ENCODE measurements at regions not wholly inside any gene's neighbourhood (a gene's known extent, or its start where the extent isn't known, plus 50 kb on each side); places are given as distances from the start of the nearest gene placed in this dataset.

- Histone ChIP-seq H4K20me1 (ENCODE audit: insufficient read depth, low read length) (no peaks in the 10 kb centered on the region), H3K4me3 (ENCODE audit: insufficient read depth, low read length) (no peak overlapping the region), H3K9me3 (ENCODE audit: low read depth, low read length) (no peaks in the 10 kb centered on the region), H2AFZ (ENCODE audit: low read length) (no peak overlapping the region), H3K4me2 (ENCODE audit: insufficient read depth, low read length) (no peak overlapping the region), H3K79me2 (ENCODE audit: insufficient read depth, low read length) (no peaks in the 10 kb centered on the region), H3K4me1 (ENCODE audit: insufficient read depth, low read length) (no peaks in the 10 kb centered on the region), H3K27me3 (ENCODE audit: insufficient read depth, low read length) (no peaks in the 10 kb centered on the region), H3K36me3 (ENCODE audit: insufficient read depth, low read length) (no peaks in the 10 kb centered on the region), H3K27ac (ENCODE audit: low read depth, low read length) (no peak overlapping the region)
- DNase-seq (ENCODE audit: insufficient read length, low spot score, missing footprints) = no peak
- TF ChIP-seq CTCF (IDR thresholded peaks at IDR 0.05; ENCODE audit: extremely low read depth, low read depth, low read length) = no peak
Measured at GRCh38 chr3:24663406-24663805, 168.8 kb upstream of the THRB start.

DNA sequence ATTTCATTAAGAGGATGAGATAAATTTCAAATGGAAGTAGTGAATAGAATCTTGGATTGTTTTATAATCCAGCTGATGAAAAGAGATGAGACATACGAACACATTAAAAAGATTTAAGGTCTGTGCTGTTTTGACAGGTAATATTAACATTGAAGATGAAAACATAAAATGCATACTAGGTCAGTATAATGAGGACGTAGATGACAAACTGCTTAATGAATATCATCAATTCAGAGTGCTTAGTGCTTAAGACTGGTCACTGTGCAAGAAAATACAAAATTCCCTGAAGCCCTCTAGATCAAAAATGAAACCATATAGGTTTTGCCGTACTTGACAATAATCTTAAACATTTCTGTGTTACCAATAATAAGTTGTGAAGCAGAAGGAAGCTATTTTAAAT lies 173.4 kb upstream of the THRB start:
- H3K4me3 ChIP-seq (ENCODE audit: insufficient read depth, low read length) = no peak overlapping the region

GRCh38 chr3:24670871-24671270 lies 176.2 kb upstream of the THRB start:
- no peaks in the 10 kb centered on the region for H4K20me1 ChIP-seq (ENCODE audit: insufficient read depth, low read length)
- H3K9me3 ChIP-seq (ENCODE audit: low read depth, low read length) = no peaks in the 10 kb centered on the region
- no peaks in the 10 kb centered on the region for H3K27me3 ChIP-seq (ENCODE audit: insufficient read depth, low read length)
- no peak for TF ChIP-seq CTCF (IDR thresholded peaks at IDR 0.05; ENCODE audit: extremely low read depth, low read depth, low read length)
- no peaks in the 10 kb centered on the region for H3K36me3 ChIP-seq (ENCODE audit: insufficient read depth, low read length)
- no peak overlapping the region for H2AFZ ChIP-seq (ENCODE audit: low read length)
- H3K4me3 ChIP-seq (ENCODE audit: insufficient read depth, low read length) = no peak overlapping the region
- no peaks in the 10 kb centered on the region for H3K79me2 ChIP-seq (ENCODE audit: insufficient read depth, low read length)
- DNase-seq (ENCODE audit: insufficient read length, low spot score, missing footprints) = no peak
- no peak overlapping the region for H3K27ac ChIP-seq (ENCODE audit: low read depth, low read length)
- no peak overlapping the region for H3K4me2 ChIP-seq (ENCODE audit: insufficient read depth, low read length)
- H3K4me1 ChIP-seq (ENCODE audit: insufficient read depth, low read length) = no peaks in the 10 kb centered on the region

More for the DNA sequence above, 173.4 kb upstream of the THRB start:
- DNase-seq (ENCODE audit: insufficient read length, low spot score, missing footprints) = no peak
- Histone ChIP-seq H4K20me1 (ENCODE audit: insufficient read depth, low read length) (no peaks in the 10 kb centered on the region), H3K27me3 (ENCODE audit: insufficient read depth, low read length) (no peaks in the 10 kb centered on the region), H3K4me1 (ENCODE audit: insufficient read depth, low read length) (no peaks in the 10 kb centered on the region), H3K4me2 (ENCODE audit: insufficient read depth, low read length) (no peak overlapping the region), H2AFZ (ENCODE audit: low read length) (no peak overlapping the region), H3K36me3 (ENCODE audit: insufficient read depth, low read length) (no peaks in the 10 kb centered on the region), H3K9me3 (ENCODE audit: low read depth, low read length) (no peaks in the 10 kb centered on the region), H3K79me2 (ENCODE audit: insufficient read depth, low read length) (no peaks in the 10 kb centered on the region), H3K27ac (ENCODE audit: low read depth, low read length) (no peak overlapping the region)
- TF ChIP-seq CTCF (IDR thresholded peaks at IDR 0.05; ENCODE audit: extremely low read depth, low read depth, low read length) = no peak

GRCh38 chr3:24673596-24673995 lies 178.9 kb upstream of the THRB start:
- Histone ChIP-seq H3K27ac (ENCODE audit: low read depth, low read length) (no peak overlapping the region), H3K27me3 (ENCODE audit: insufficient read depth, low read length) (peaks cover 3% of the 10 kb centered on the region), H3K36me3 (ENCODE audit: insufficient read depth, low read length) (no peaks in the 10 kb centered on the region), H3K4me1 (ENCODE audit: insufficient read depth, low read length) (peaks cover 8% of the 10 kb centered on the region), H3K4me3 (ENCODE audit: insufficient read depth, low read length) (no peak overlapping the region), H4K20me1 (ENCODE audit: insufficient read depth, low read length) (no peaks in the 10 kb centered on the region), H3K9me3 (ENCODE audit: low read depth, low read length) (no peaks in the 10 kb centered on the region), H3K79me2 (ENCODE audit: insufficient read depth, low read length) (no peaks in the 10 kb centered on the region), H2AFZ (ENCODE audit: low read length) (no peak overlapping the region), H3K4me2 (ENCODE audit: insufficient read depth, low read length) (no peak overlapping the region)
- no peak for TF ChIP-seq CTCF (IDR thresholded peaks at IDR 0.05; ENCODE audit: extremely low read depth, low read depth, low read length)
- DNase-seq (ENCODE audit: insufficient read length, low spot score, missing footprints) = no peak
